SK-N-SH (cell line): ENCODE measurements at regions not wholly inside any gene's neighbourhood (a gene's known extent, or its start where the extent isn't known, plus 50 kb on each side); places are given as distances from the start of the nearest gene placed in this dataset.

Source experiments
- CTCF ChIA-PET: fragments of 300-600, 350-600 bp; formaldehyde crosslinking; extraction: SDS; loops from one replicate; lab custom pipeline; 2021; lab: Yijun Ruan, JAX
- POLR2A ChIA-PET: fragments of 350-600 bp; sonication (Branson Sonifier 250); formaldehyde crosslinking; extraction: SDS; loops from one replicate; lab custom pipeline; 2020; ENCODE audit warnings: antibody characterized with exemption, inconsistent platforms; lab: Yijun Ruan, JAX
- DNase-seq: peaks from one replicate; pipeline ENCODE4 v3.0.0; 2012
- H2AFZ ChIP-seq: fragments of 200-600 bp; sonication (generic); 2 replicates; pipeline ENCODE4 v1.8.1; 2016; ENCODE audit warnings: antibody characterized with exemption, mild to moderate bottlenecking, low read depth
- H3F3A ChIP-seq: fragments of 200-600 bp; sonication (generic); replicated peaks from 2 replicates; pipeline ENCODE3; 2016; ENCODE audit warnings: antibody characterized with exemption, mild to moderate bottlenecking; ENCODE audit not compliant: insufficient read depth
- H3K27ac ChIP-seq, 2 experiments: fragments of 200-500 bp in 1 of 2; fragments of 200-600 bp in 1 of 2; sonication (Bioruptor generic) in 1 of 2; sonication (generic), shearing (Covaris generic) in 1 of 2; 2 replicates each; pipeline versions ENCODE4 v1.5.1 to v1.6.1; 2014 to 2016; ENCODE audit warnings: low read depth in 2 of 2, inconsistent platforms in 1 of 2, low read length in 1 of 2, mild to moderate bottlenecking in 1 of 2, mixed read lengths in 1 of 2
- H3K27me3 ChIP-seq: fragments of 200-600 bp; sonication (generic), shearing (Covaris generic); 2 replicates; pipeline ENCODE4 v1.6.1; 2016; ENCODE audit warnings: mixed run types; ENCODE audit not compliant: insufficient read depth
- H3K36me3 ChIP-seq, 2 experiments: fragments of 200-500 bp in 1 of 2; fragments of 200-600 bp in 1 of 2; sonication (Bioruptor generic) in 1 of 2; sonication (generic) in 1 of 2; replicated peaks in 1 of 2; 2 replicates each; pipeline versions ENCODE3 to v1.5.1; 2014 to 2016; ENCODE audit warnings: low read length in 1 of 2, mild to moderate bottlenecking in 1 of 2; ENCODE audit not compliant: insufficient read depth in 2 of 2, control insufficient read depth in 1 of 2
- H3K4me1 ChIP-seq, 2 experiments: fragments of 200-500 bp in 1 of 2; fragments of 200-600 bp in 1 of 2; sonication (Bioruptor generic) in 1 of 2; sonication (generic), shearing (Covaris generic) in 1 of 2; 2 replicates each; pipeline versions ENCODE4 v1.5.1 to v1.6.1; 2014 to 2016; ENCODE audit warnings: low read depth in 1 of 2, low read length in 1 of 2, mixed run types in 1 of 2; ENCODE audit not compliant: insufficient read depth in 2 of 2, control insufficient read depth in 1 of 2
- H3K4me2 ChIP-seq: fragments of 200-600 bp; sonication (generic), shearing (Covaris generic); 2 replicates; pipeline ENCODE4 v1.6.1; 2017; ENCODE audit warnings: mixed run types
- H3K4me3 ChIP-seq, 2 experiments: fragments of 200-500 bp in 1 of 2; fragments of 200-600 bp in 1 of 2; sonication (Bioruptor generic) in 1 of 2; sonication (generic), shearing (Covaris generic) in 1 of 2; 2 replicates each; pipeline versions ENCODE4 v1.5.1 to v1.8.1; 2014 to 2016; ENCODE audit warnings: low read depth in 2 of 2, inconsistent platforms in 1 of 2, low read length in 1 of 2, mild to moderate bottlenecking in 1 of 2, mixed read lengths in 1 of 2, moderate library complexity in 1 of 2
- H3K79me2 ChIP-seq: fragments of 200-600 bp; sonication (generic); 2 replicates; pipeline ENCODE4 v1.8.1; 2017; ENCODE audit warnings: mild to moderate bottlenecking; ENCODE audit not compliant: insufficient read depth
- H3K9ac ChIP-seq: fragments of 200-600 bp; sonication (generic); 2 replicates; pipeline ENCODE4 v1.6.1; 2017; ENCODE audit warnings: mixed run types
- H3K9me2 ChIP-seq: fragments of 200-600 bp; sonication (generic); 2 replicates; pipeline ENCODE4 v1.6.1; 2017; ENCODE audit warnings: mixed run types
- H3K9me3 ChIP-seq: fragments of 200-600 bp; sonication (generic); 2 replicates; pipeline ENCODE4 v1.6.1; 2017; ENCODE audit warnings: mixed run types, mild to moderate bottlenecking, moderate library complexity
- H4K20me1 ChIP-seq: fragments of 200-600 bp; sonication (generic); 2 replicates; pipeline ENCODE4 v1.6.1; 2017; ENCODE audit warnings: mild to moderate bottlenecking, mixed run types; ENCODE audit not compliant: insufficient read depth
- CHD2 ChIP-seq: fragments of 150-350 bp; IDR thresholded peaks from 2 replicates; pipeline ENCODE4 v1.6.1; 2018; ENCODE audit warnings: low read length; ENCODE audit not compliant: partially characterized antibody
- ELF1 ChIP-seq: IDR thresholded peaks from 2 replicates; pipeline ENCODE4 v1.4.0; 2012
- FOSL2 ChIP-seq: IDR thresholded peaks from 2 replicates; pipeline ENCODE4 v1.4.0; 2012; ENCODE audit warnings: low read depth, mild to moderate bottlenecking, moderate library complexity, borderline replicate concordance
- FOXJ3 ChIP-seq: sonication (generic); formaldehyde crosslinking; IDR thresholded peaks from 2 replicates; pipeline ENCODE4 v1.5.1; 2020; ENCODE audit warnings: mild to moderate bottlenecking, missing genetic modification reagents
- FOXM1 ChIP-seq: IDR thresholded peaks from 2 replicates; pipeline ENCODE4 v1.4.0; 2012; ENCODE audit warnings: low read depth, mild to moderate bottlenecking
- GABPA ChIP-seq: IDR thresholded peaks from 2 replicates; pipeline ENCODE4 v1.4.0; 2012; ENCODE audit warnings: low read depth, mild to moderate bottlenecking
- GATA2 ChIP-seq: sonication (generic); formaldehyde crosslinking; IDR thresholded peaks from 2 replicates; pipeline ENCODE4 v1.5.0; 2020; ENCODE audit warnings: mild to moderate bottlenecking, missing genetic modification reagents
- JUND ChIP-seq: IDR thresholded peaks from 2 replicates; pipeline ENCODE4 v1.4.0; 2012
- MEF2A ChIP-seq: IDR thresholded peaks from 2 replicates; pipeline ENCODE4 v1.4.0; 2012; ENCODE audit warnings: low read depth, borderline replicate concordance
- MXI1 ChIP-seq: IDR thresholded peaks from 2 replicates; pipeline ENCODE4 v1.6.1; 2012; ENCODE audit warnings: mild to moderate bottlenecking, low read depth, low read length, improper control_type of control experiment
- NFIC ChIP-seq: IDR thresholded peaks from 2 replicates; pipeline ENCODE4 v1.4.0; 2012; ENCODE audit warnings: borderline replicate concordance
- NRF1 ChIP-seq: IDR thresholded peaks from 2 replicates; pipeline ENCODE4 v1.6.1; 2012; ENCODE audit warnings: low read depth, mild to moderate bottlenecking, low read length
- POLR2AphosphoS5 ChIP-seq: IDR thresholded peaks from 2 replicates; pipeline ENCODE4 v1.6.1; 2012; ENCODE audit warnings: low read depth, low read length
- RCOR1 ChIP-seq: fragments of 150-350 bp; IDR thresholded peaks from 2 replicates; pipeline ENCODE4 v1.6.1; 2017; ENCODE audit warnings: antibody characterized with exemption, low read length
- RFX5 ChIP-seq: IDR thresholded peaks from 2 replicates; pipeline ENCODE4 v1.6.1; 2012; ENCODE audit warnings: mild to moderate bottlenecking, improper control_type of control experiment, low read length
- RXRA ChIP-seq: IDR thresholded peaks from 2 replicates; pipeline ENCODE4 v1.4.0; 2012; ENCODE audit warnings: low read depth, mild to moderate bottlenecking, borderline replicate concordance
- SMC3 ChIP-seq: IDR thresholded peaks from 2 replicates; pipeline ENCODE4 v1.6.1; 2012; ENCODE audit warnings: low read depth, low read length, improper control_type of control experiment
- TAF1 ChIP-seq: IDR thresholded peaks from 2 replicates; pipeline ENCODE4 v1.6.1; 2012; ENCODE audit warnings: low read depth, mild to moderate bottlenecking, low read length, moderate library complexity, borderline replicate concordance
- TCF12 ChIP-seq: IDR thresholded peaks from 2 replicates; pipeline ENCODE4 v1.4.0; 2012
- TEAD4 ChIP-seq: IDR thresholded peaks from 2 replicates; pipeline ENCODE4 v1.4.0; 2012; ENCODE audit warnings: mild to moderate bottlenecking, borderline replicate concordance; ENCODE audit not compliant: insufficient read depth
- WGBS: methylation state at CpG from one replicate; pipeline ENCODE4 v1.1.6; 2017; ENCODE audit warnings: low lambda C conversion rate; 5-methylcytosine and 5-hydroxymethylcytosine counted together
- TF ChIP-seq, protein P1 (sequence below): IDR thresholded peaks from 2 replicates; pipeline ENCODE4 v1.4.0; 2012; ENCODE audit warnings: low read depth, borderline replicate concordance
- TF ChIP-seq, protein P2 (sequence below): IDR thresholded peaks from 2 replicates; pipeline ENCODE4 v1.4.0; 2012; ENCODE audit warnings: low read depth
- TF ChIP-seq, protein P3 (sequence below): fragments of 200-600 bp; sonication (generic); IDR thresholded peaks from 2 replicates; pipeline ENCODE4 v1.6.1; 2017; ENCODE audit warnings: antibody characterized with exemption, mild to moderate bottlenecking, moderate library complexity
- TF ChIP-seq, protein P4 (sequence below): IDR thresholded peaks from 2 replicates; pipeline ENCODE4; 2012

DNA sequence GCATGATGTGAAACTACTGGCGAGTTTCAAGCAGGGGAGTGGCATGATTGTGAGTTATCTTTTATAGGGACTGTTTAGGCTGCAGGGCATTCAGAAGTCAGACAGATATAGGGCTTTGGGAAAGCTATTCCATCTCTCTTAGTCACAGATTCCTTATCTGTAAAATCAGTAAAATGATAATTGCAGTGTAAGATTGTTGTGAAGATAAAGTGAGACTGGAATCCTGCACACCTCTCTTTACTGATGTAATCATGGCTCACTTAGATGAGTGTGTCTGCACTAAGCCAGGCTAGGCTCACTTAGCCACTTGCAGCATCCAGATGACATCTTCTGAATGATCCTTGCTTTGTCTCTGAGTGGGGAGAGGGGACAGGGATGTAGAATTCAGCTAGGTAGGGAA is 81.8 kb upstream of the MAMDC2 start (continued):
- TF ChIP-seq, protein P1, sequence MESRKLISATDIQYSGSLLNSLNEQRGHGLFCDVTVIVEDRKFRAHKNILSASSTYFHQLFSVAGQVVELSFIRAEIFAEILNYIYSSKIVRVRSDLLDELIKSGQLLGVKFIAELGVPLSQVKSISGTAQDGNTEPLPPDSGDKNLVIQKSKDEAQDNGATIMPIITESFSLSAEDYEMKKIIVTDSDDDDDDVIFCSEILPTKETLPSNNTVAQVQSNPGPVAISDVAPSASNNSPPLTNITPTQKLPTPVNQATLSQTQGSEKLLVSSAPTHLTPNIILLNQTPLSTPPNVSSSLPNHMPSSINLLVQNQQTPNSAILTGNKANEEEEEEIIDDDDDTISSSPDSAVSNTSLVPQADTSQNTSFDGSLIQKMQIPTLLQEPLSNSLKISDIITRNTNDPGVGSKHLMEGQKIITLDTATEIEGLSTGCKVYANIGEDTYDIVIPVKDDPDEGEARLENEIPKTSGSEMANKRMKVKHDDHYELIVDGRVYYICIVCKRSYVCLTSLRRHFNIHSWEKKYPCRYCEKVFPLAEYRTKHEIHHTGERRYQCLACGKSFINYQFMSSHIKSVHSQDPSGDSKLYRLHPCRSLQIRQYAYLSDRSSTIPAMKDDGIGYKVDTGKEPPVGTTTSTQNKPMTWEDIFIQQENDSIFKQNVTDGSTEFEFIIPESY, result no peak
- TF ChIP-seq SMC3 (no peak), TEAD4 (no peak), MXI1 (no peak), JUND (0 out of 2 replicates have a peak, but pooled peaks have one; percentile 14), RCOR1 (0 out of 2 replicates have a peak, but pooled peaks have one; percentile 20), RXRA (no peak), GABPA (no peak), TCF12 (peak; percentile 50; the same call in 1 of the 2 replicates), NFIC (no peak), RFX5 (no peak), CHD2 (no peak), POLR2AphosphoS5 (no peak), TAF1 (no peak), FOSL2 (no peak; the same call in 1 of the 2 replicates)
- TF ChIP-seq, protein P2, sequence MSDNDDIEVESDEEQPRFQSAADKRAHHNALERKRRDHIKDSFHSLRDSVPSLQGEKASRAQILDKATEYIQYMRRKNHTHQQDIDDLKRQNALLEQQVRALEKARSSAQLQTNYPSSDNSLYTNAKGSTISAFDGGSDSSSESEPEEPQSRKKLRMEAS, result no peak
- TF ChIP-seq, protein P3, sequence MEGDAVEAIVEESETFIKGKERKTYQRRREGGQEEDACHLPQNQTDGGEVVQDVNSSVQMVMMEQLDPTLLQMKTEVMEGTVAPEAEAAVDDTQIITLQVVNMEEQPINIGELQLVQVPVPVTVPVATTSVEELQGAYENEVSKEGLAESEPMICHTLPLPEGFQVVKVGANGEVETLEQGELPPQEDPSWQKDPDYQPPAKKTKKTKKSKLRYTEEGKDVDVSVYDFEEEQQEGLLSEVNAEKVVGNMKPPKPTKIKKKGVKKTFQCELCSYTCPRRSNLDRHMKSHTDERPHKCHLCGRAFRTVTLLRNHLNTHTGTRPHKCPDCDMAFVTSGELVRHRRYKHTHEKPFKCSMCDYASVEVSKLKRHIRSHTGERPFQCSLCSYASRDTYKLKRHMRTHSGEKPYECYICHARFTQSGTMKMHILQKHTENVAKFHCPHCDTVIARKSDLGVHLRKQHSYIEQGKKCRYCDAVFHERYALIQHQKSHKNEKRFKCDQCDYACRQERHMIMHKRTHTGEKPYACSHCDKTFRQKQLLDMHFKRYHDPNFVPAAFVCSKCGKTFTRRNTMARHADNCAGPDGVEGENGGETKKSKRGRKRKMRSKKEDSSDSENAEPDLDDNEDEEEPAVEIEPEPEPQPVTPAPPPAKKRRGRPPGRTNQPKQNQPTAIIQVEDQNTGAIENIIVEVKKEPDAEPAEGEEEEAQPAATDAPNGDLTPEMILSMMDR, result no peak
- TF ChIP-seq, protein P4, sequence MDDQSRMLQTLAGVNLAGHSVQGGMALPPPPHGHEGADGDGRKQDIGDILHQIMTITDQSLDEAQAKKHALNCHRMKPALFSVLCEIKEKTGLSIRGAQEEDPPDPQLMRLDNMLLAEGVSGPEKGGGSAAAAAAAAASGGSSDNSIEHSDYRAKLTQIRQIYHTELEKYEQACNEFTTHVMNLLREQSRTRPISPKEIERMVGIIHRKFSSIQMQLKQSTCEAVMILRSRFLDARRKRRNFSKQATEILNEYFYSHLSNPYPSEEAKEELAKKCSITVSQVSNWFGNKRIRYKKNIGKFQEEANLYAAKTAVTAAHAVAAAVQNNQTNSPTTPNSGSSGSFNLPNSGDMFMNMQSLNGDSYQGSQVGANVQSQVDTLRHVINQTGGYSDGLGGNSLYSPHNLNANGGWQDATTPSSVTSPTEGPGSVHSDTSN, result no peak

DNA sequence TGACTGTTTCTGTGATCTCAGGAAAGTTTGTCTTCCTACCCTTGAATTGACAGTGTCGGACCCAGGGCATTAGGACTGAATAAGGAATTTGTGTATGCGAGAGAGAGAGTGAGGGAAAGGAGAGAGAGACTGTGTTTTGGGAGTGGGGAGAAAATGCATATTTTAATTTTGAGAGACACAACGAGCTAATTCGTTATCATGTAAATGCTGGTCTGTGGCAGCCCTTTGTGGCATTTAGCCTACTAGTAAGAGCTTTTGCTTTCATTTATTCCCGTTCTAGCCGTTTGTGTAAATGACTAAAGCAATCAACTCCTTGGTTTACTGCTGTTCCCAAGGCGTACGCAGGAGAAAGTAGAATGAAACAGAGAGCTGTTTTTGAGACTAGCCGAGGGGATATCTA is 79.8 kb upstream of the MAMDC2 start:
- WGBS, result 90% methylated on average over 9 of the region's 9 CpGs
- no peak overlapping the region for H3K4me2 ChIP-seq
- H3K79me2 ChIP-seq, result no peaks in the 10 kb centered on the region
- TF ChIP-seq MXI1 (no peak), CHD2 (no peak), SMC3 (no peak), TCF12 (no peak), FOXM1 (no peak), ELF1 (no peak), NRF1 (no peak), POLR2AphosphoS5 (no peak), FOXJ3 (CRISPR knock-in tag) (no peak), GATA2 (CRISPR knock-in tag) (no peak), MEF2A (no peak)
- TF ChIP-seq, protein P1, result no peak
- TF ChIP-seq, protein P3, result no peak

More for the DNA sequence above, 79.8 kb upstream of the MAMDC2 start:
- Histone ChIP-seq H4K20me1 (no peaks in the 10 kb centered on the region), H3K9me3 (no peaks in the 10 kb centered on the region), H3K9ac (no peak overlapping the region), H3K27ac (no peak overlapping the region), H3K4me3 (no peak overlapping the region), H3K4me1 (peaks cover 0 to 6% of the 10 kb centered on the region in 2 experiments; a peak in 2 of 4 replicates), H2AFZ (peak overlapping the region; percentile 39; the same call in 1 of the 2 replicates), H3F3A (peaks cover 3% of the 10 kb centered on the region), H3K27me3 (no peaks in the 10 kb centered on the region), H3K9me2 (no peaks in the 10 kb centered on the region), H3K36me3 (no peaks in the 10 kb centered on the region)
- CTCF ChIA-PET, result interaction anchor here (0.8 to 19.0 kb wide), 5 partner anchors 8 to 266 kb away, joined by 3 to 433 read pairs (median 10); no protein-coding TSS in a partner anchor
- POLR2A ChIA-PET, result no interaction called here
- no peak for DNase-seq
